Muscle of back (tissue), 3 donors: ENCODE measurements at regions not wholly inside any gene's neighbourhood (a gene's known extent, or its start where the extent isn't known, plus 50 kb on each side); places are given as distances from the start of the nearest gene placed in this dataset.
"Not testable (repeated sequence)": the region's sequence is repeated elsewhere in the genome, so short reads cannot be mapped to it uniquely, and the experiment has no call there.

Experiments
- DNase-seq, 3 donors: peaks; one replicate each; pipeline versions ENCODE4 v3.0.0 to v3.0.0-alpha.2; 2013

DNA sequence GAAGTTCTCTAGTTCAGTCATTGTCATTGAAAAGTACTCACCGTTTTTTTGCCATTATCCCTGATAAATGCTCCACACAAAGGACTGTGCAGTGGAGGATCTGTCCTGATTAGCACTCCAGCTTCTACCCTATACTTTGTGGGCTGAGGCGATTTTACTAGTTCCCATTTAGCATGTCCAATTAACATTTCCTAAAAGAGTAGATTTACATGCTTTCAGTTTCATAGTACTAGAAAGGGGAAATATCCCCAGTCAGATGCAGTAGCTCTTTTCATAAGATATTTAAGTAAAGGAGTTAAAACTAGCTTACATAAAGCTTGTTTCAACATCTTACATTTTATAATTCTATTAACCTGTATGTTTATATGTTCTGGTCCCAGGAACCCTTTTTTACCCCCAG is 144.9 kb upstream of the APOOL start:
- not testable (repeated sequence) for DNase-seq

DNA sequence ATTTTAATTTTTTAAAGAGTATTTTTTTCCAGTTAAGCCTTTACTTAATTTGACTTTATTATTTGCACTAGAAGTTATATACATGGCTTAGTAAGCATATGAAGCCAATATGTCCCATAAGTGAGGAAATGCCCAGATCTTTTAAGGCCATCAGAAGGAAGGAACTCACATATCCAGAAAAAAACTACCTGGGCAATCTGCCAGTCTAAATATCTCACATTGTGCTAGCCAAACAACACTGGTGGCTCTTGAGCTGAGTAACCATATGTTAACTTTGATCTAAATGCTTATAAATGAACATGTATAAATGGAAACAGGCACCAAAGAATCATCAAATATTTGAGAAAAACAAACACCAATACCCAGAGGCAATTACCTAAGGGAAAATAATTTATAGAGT is 138.6 kb upstream of the APOOL start:
- DNase-seq: peak in 1 of 3 donors; percentile 7

GRCh38 chrX:84870281-84870680 is 133.4 kb upstream of the APOOL start:
- not testable (repeated sequence) for DNase-seq

GRCh38 chrX:84872160-84872771 is 131.4 kb upstream of the APOOL start:
- peak; percentile 8 to 42 (median 22) for DNase-seq

GRCh38 chrX:84873176-84873575 is 130.5 kb upstream of the APOOL start:
- DNase-seq: no peak

GRCh38 chrX:84876876-84877275 is 126.8 kb upstream of the APOOL start:
- DNase-seq: peak in 1 of 3 donors; percentile 13

DNA sequence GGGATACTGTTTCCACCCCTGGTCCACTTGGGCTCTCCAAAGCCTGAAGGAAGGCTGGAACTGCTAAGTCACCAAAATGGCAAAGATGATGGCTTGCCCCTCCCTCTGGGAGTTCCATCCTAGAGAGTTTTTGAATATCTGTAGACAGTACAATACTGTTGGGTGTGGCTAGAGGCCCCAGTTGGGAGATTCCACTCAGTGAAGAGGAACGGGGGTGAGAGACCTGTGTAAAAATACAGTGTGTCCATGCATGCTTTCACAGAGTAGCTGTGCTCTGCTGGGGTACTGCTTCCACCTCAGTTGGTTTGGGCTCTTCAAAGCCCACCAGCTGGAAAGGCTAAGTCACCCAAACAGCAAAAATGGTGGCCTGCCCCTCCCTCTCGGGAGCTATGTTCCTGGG is 109.8 kb upstream of the APOOL start:
- no peak for DNase-seq

DNA sequence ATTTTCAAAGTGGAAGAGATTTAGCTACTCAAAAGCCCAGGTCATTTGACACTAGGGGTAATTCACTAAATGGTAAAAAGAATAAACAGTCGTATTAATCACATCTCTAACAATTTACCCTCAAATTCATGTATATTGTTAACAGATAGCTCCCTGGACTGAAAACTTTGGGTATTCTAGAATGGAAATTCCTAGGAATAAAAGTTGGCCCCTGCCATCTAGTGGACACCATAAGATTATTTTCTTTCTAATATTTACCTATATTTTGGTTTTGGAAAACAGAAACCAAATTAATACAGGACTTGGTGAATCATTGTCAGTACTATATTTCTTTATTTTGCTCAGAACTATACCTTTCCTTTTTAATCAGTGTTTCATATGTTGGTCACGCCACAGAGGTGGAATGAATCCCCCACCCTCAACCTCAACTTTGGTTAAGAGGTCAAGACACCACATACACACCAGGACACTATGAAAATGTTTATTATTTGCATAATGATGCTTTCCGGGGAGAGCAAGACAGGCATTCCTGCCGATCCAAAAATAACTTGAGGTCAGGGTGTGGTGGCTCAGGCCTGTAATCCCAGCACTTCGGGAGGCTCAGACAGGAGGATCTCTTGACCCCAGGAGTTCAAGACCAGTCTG is 96.2 kb upstream of the APOOL start:
- DNase-seq: peak; percentile 6 to 44 (median 26)

DNA sequence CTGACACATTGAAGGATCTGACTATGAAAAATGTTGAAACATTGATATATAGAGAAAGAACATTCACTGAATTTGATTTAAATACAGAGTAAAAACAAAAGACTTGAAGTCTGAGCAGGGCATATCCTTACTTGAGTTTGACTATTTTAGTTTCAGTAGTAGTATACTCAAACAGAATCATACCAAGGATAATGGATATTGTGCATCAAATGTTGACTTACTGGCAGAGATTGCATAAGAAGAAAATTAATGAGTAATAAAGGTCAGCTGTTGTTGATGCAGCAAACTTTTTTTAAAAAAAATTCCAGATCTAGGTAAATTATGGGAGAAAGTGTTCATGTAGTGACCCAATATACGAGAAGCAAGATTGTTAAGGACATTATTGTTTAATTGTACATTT is 94.5 kb upstream of the APOOL start:
- DNase-seq: no peak

DNA sequence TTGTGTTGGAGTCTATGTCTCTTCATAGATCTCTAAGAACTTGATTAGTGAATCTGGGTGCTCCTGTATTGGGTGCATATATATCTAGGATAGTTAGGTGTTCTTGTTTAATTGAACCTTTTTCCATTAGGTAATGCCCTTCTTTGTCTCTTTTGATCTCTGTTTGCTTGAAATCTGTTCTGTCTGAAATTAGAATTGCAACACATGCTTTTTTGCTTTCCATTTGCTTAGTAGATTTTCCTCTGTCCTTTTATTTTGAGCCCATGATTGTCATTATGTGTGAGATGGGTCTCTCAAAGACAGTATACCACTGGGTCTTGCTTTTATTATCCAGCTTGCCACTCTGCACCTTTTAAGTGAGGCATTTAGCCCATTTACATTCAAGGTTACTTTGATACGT is 79.1 kb upstream of the APOOL start:
- DNase-seq: no peak

DNA sequence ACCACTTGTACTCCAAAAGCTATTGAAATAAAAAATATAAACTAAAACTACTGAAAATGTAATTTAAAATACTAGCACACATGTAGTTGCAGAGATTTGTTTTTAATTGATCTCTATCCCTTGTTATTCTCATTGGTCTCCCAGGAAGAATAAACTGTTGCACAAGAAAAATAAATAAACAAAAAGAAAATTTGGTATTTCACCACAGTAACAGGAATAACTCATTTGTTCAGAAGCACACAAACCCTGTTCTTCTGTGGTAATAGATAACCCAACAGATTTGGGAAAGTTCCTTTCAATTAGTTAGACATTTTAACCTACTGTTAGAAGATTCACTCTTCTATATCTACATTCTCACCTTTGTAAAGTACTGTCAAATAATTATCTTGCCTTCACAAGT is 70.9 kb upstream of the APOOL start:
- no peak for DNase-seq

DNA sequence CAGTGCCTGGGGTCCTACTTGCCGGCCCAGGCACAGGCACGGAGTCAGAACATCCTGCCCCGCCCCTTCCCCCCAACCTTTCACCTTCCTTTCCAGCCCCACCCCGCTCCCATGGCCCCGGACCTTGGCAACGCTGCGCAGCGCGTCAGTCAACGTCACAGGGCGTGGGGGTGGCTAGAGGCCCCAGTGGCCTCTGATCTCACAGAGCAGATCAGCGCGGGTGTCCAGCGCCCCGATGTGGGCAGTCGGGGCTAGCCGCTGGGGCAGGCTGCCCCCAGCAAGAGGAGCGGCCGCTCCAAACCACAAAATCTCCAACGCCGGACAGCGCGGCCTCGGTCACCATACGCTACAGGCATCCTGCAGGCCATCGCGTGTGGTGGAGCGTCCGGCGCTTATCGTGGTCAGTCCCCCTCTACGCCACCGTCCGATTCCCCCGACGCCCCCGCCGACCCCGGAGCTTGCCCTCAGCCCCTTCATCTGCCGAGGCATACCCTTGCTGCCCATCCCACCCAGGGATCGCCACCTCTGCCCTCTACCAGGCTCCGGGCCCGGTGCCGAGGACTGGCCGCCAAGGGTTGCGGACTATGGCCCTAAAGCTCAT is 69.6 kb upstream of the APOOL start:
- DNase-seq: no peak
